ENCODE measurements at regions not wholly inside any gene's neighbourhood (a gene's known extent, or its start where the extent isn't known, plus 50 kb on each side); places are given as distances from the start of the nearest gene placed in this dataset.
"Not testable (repeated sequence)": the region's sequence is repeated elsewhere in the genome, so short reads cannot be mapped to it uniquely, and the experiment has no call there.

DNA sequence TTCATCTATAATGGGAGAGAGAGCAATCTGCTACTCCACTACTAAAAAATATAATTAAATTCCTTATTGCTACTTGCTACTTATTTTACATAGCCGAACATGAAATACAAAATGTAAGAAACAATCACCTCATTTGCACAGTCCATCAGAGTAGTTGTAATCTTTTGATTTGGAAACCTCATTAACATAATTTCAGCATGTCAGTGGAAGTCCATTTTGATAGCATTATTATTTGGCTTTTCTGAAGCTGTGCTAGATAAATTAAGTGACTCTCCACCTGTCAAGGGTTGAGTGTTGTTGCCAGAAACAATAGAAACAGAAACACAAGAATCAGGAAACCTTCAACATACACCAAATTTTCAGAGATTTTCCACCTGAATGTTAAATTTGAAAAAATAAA, 250.0 kb downstream of the RFPL4B start:
- no peak for DNase-seq (ENCODE audit: low read depth, low spot score)
- in situ Hi-C loops (cut with HindIII; ENCODE audit: low sequenced_read_pairs), result no loop called here
- TF ChIP-seq, protein P1, sequence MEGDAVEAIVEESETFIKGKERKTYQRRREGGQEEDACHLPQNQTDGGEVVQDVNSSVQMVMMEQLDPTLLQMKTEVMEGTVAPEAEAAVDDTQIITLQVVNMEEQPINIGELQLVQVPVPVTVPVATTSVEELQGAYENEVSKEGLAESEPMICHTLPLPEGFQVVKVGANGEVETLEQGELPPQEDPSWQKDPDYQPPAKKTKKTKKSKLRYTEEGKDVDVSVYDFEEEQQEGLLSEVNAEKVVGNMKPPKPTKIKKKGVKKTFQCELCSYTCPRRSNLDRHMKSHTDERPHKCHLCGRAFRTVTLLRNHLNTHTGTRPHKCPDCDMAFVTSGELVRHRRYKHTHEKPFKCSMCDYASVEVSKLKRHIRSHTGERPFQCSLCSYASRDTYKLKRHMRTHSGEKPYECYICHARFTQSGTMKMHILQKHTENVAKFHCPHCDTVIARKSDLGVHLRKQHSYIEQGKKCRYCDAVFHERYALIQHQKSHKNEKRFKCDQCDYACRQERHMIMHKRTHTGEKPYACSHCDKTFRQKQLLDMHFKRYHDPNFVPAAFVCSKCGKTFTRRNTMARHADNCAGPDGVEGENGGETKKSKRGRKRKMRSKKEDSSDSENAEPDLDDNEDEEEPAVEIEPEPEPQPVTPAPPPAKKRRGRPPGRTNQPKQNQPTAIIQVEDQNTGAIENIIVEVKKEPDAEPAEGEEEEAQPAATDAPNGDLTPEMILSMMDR (IDR thresholded peaks at IDR 0.05; ENCODE audit: low read depth, low read length), result no peak
- H3K4me3 ChIP-seq (ENCODE audit: low read depth, low read length), result no peak overlapping the region

GRCh38 chr6:112600168-112600567, 253.0 kb downstream of the RFPL4B start:
- in situ Hi-C loops (cut with HindIII; ENCODE audit: low sequenced_read_pairs), result no loop called here
- no peak overlapping the region for H3K4me3 ChIP-seq (ENCODE audit: low read depth, low read length)
- no peak for DNase-seq (ENCODE audit: low read depth, low spot score)
- TF ChIP-seq, protein P1 (IDR thresholded peaks at IDR 0.05; ENCODE audit: low read depth, low read length), result peak; percentile 15

DNA sequence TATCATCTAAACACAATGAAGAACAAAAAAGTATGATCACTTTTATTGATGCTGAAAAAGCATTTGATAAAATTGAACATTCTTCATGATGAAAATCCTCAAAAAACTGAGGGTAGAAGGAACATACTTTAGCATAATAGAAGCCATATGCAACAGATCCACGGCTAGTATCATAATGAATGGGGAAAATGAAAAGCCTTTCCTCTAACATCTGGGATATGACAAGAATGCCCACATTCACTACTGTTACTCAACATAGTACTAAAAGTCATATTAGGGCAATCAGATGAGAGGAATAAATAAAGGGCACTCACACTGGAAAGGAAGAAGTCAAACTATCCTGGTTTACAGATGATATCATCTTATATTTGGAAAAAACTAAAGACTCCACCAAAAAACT, 256.6 kb downstream of the RFPL4B start:
- TF ChIP-seq, protein P1 (IDR thresholded peaks at IDR 0.05; ENCODE audit: low read depth, low read length), result no peak
- H3K4me3 ChIP-seq (ENCODE audit: low read depth, low read length), result no peak overlapping the region
- no peak for DNase-seq (ENCODE audit: low read depth, low spot score)
- in situ Hi-C loops (cut with HindIII; ENCODE audit: low sequenced_read_pairs), result no loop called here

DNA sequence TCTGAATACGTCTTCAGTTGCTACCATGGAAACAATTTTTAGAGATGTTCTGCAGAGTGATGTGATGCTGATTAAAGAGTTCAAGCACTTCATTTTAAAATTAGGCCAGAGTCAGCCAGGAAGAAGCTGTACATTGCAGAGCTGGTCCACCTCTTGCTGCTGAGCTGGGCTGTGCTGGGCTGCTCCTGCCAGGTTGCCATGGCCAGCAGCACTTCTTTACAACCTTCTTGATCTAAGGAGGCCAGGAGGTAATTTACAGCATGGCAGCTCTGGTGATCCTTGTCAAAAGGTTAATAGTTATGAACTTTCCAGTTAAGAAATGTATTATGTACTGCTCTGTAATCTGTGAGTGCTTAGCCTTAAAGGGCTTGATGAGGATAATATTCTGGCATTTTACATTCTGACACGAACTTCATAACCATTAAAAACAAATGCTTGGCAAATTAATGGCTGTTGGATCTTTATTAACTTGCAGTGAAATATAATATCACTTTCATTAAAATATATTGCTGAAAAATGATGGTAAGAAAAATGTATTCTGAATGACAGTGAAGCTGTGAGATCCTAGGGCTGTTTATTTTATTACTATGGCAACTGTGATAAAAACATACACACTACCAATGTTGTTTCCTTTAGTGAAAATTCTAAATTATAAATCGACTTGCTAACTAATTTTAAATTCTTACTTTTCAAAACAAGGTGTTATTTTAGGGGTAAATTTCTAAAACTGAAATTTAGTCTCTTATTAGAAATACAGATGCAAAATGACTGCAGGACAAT, 259.7 kb downstream of the RFPL4B start:
- DNase-seq (ENCODE audit: low read depth, low spot score), result no peak
- no peak overlapping the region for H3K4me3 ChIP-seq (ENCODE audit: low read depth, low read length)
- TF ChIP-seq, protein P1 (IDR thresholded peaks at IDR 0.05; ENCODE audit: low read depth, low read length), result no peak
- in situ Hi-C loops (cut with HindIII; ENCODE audit: low sequenced_read_pairs), result no loop called here

DNA sequence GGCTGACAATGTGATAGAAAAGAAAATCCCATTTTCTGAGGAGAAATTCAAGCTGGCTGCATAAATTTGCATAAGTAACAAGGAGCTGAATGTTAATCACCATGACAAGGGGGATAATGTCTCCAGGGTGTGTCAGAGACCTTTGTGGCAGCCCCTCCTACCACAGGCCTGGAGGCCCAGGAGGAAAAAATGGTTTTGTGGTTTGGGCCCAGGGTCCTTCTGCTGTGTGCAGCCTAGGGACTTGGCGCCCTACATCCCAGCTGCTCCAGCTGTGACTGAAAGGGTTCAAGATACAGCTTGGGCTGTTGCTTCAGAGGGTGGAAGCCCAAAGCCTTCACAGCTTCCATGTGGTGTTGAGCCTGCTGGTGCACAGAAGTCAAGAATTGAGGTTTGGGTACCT, 261.8 kb downstream of the RFPL4B start:
- in situ Hi-C loops (cut with HindIII; ENCODE audit: low sequenced_read_pairs); DNase-seq (ENCODE audit: low read depth, low spot score): not testable (repeated sequence)

GRCh38 chr6:112613410-112613809, 266.3 kb downstream of the RFPL4B start:
- no peak overlapping the region for H3K4me3 ChIP-seq (ENCODE audit: low read depth, low read length)
- TF ChIP-seq, protein P1 (IDR thresholded peaks at IDR 0.05; ENCODE audit: low read depth, low read length), result no peak
- in situ Hi-C loops (cut with HindIII; ENCODE audit: low sequenced_read_pairs), result no loop called here
- no peak for DNase-seq (ENCODE audit: low read depth, low spot score)

More for the DNA sequence above, 261.8 kb downstream of the RFPL4B start:
- not testable (repeated sequence) for H3K4me3 ChIP-seq (ENCODE audit: low read depth, low read length)

- in situ Hi-C loops (cut with HindIII; ENCODE audit: low sequenced_read_pairs), result no loop called here
- no peak overlapping the region for H3K4me3 ChIP-seq (ENCODE audit: low read depth, low read length)
- DNase-seq (ENCODE audit: low read depth, low spot score), result no peak
- TF ChIP-seq, protein P1 (IDR thresholded peaks at IDR 0.05; ENCODE audit: low read depth, low read length), result peak; percentile 6
Observed at GRCh38 chr6:112618849-112619248, 271.7 kb downstream of the RFPL4B start.

Measured in astrocyte of the spinal cord (primary cell).